Endodermal cell (in vitro differentiated cells): ENCODE measurements at regions not wholly inside any gene's neighbourhood (a gene's known extent, or its start where the extent isn't known, plus 50 kb on each side); places are given as distances from the start of the nearest gene placed in this dataset.

Experiments used
- DNase-seq: peaks from one replicate; pipeline ENCODE4 v3.0.0-alpha.2; 2017
- H3K27ac ChIP-seq: 2 replicates; pipeline ENCODE4 v1.5.1; 2013; ENCODE audit warnings: mild to moderate bottlenecking, low read depth, low read length, moderate library complexity
- H3K27me3 ChIP-seq: 2 replicates; pipeline ENCODE4 v1.6.1; 2013; ENCODE audit warnings: mild to moderate bottlenecking, low read length, moderate library complexity; ENCODE audit not compliant: insufficient read depth, control insufficient read depth, poor library complexity, severe bottlenecking
- H3K36me3 ChIP-seq: 2 replicates; pipeline ENCODE4 v1.7.0; 2013; ENCODE audit warnings: mild to moderate bottlenecking, low read length, moderate library complexity; ENCODE audit not compliant: control insufficient read depth, insufficient read depth
- H3K4me1 ChIP-seq: one replicate; pipeline ENCODE4 v1.7.0; 2013; ENCODE audit warnings: low read length; ENCODE audit not compliant: control insufficient read depth, insufficient read depth
- H3K4me3 ChIP-seq: 2 replicates; pipeline ENCODE4 v1.5.1; 2013; ENCODE audit warnings: mild to moderate bottlenecking, low read length, moderate library complexity
- H3K9ac ChIP-seq: 2 replicates; pipeline ENCODE4 v1.6.1; 2013; ENCODE audit warnings: mild to moderate bottlenecking, low read length, moderate library complexity; ENCODE audit not compliant: poor library complexity, severe bottlenecking; ENCODE audit errors: extremely low read depth
- H3K9me3 ChIP-seq: 2 replicates; pipeline ENCODE4 v1.6.1; 2013; ENCODE audit warnings: mild to moderate bottlenecking, low read length, moderate library complexity; ENCODE audit not compliant: control insufficient read depth
- H3K27ac Mint-ChIP-seq: 2 replicates; pipeline ENCODE4 v1.8.0; 2020; ENCODE audit warnings: mixed read lengths
- H3K27me3 Mint-ChIP-seq: 2 replicates; pipeline ENCODE4 v1.8.0; 2021; ENCODE audit warnings: mild to moderate bottlenecking, mixed read lengths; ENCODE audit not compliant: insufficient read depth
- H3K36me3 Mint-ChIP-seq: 2 replicates; pipeline ENCODE4 v1.8.0; 2020; ENCODE audit warnings: low read depth, mixed read lengths
- H3K4me1 Mint-ChIP-seq: 2 replicates; pipeline ENCODE4 v1.8.0; 2020; ENCODE audit warnings: mixed read lengths
- H3K4me3 Mint-ChIP-seq: 2 replicates; pipeline ENCODE4 v1.8.0; 2020; ENCODE audit warnings: mild to moderate bottlenecking, moderate library complexity, mixed read lengths
- H3K9me3 Mint-ChIP-seq: 2 replicates; pipeline ENCODE4 v1.8.0; 2020; ENCODE audit warnings: mild to moderate bottlenecking, mixed read lengths
- CTCF ChIP-seq: fragments of 200-600 bp; sonication (generic); conservative IDR thresholded peaks from 2 replicates; pipeline ENCODE4 v1.5.0; 2021; ENCODE audit warnings: antibody characterized with exemption, mild to moderate bottlenecking
- WGBS, 2 experiments: methylation state at CpG; one replicate each; pipeline versions ENCODE4 v1.1.5 to v1.1.7; 2013; ENCODE audit warnings: missing lambda C conversion rate in 2 of 2, mixed read lengths in 1 of 2; ENCODE audit not compliant: insufficient coverage in 1 of 2, insufficient read length in 1 of 2; 5-methylcytosine and 5-hydroxymethylcytosine counted together

- H3K4me1 Mint-ChIP-seq, result peaks cover 25% of the 10 kb centered on the region
- Histone ChIP-seq H3K4me3 (no peak overlapping the region), H3K27ac (peak overlapping the region; percentile 55), H3K4me1 (peaks cover 12% of the 10 kb centered on the region), H3K27me3 (no peaks in the 10 kb centered on the region), H3K9ac (no peak overlapping the region), H3K36me3 (no peaks in the 10 kb centered on the region), H3K9me3 (peaks cover 3% of the 10 kb centered on the region)
- peaks cover 19% of the 10 kb centered on the region for H3K27me3 Mint-ChIP-seq
- H3K36me3 Mint-ChIP-seq, result no peaks in the 10 kb centered on the region
- no peak for DNase-seq
- H3K4me3 Mint-ChIP-seq, result no peak overlapping the region
- no peaks in the 10 kb centered on the region for H3K9me3 Mint-ChIP-seq
- no peak for TF ChIP-seq CTCF
- 60 to 84% methylated on average over 3 to 4 of the region's 4 CpGs for WGBS, 2 experiments
- no peak overlapping the region for H3K27ac Mint-ChIP-seq
Measured at GRCh38 chr5:17364987-17365810, 132.8 kb upstream of the TAF11L2 start.

GRCh38 chr5:17365811-17366138 is 132.3 kb upstream of the TAF11L2 start:
- Histone ChIP-seq H3K36me3 (no peaks in the 10 kb centered on the region), H3K9ac (no peak overlapping the region), H3K27ac (peak overlapping the region; percentile 55), H3K4me3 (no peak overlapping the region), H3K9me3 (peaks cover 3% of the 10 kb centered on the region), H3K4me1 (peaks cover 12% of the 10 kb centered on the region), H3K27me3 (no peaks in the 10 kb centered on the region)
- Mint-ChIP-seq H3K9me3 (no peaks in the 10 kb centered on the region), H3K27ac (no peak overlapping the region), H3K4me3 (no peak overlapping the region), H3K27me3 (peaks cover 18% of the 10 kb centered on the region), H3K4me1 (peaks cover 25% of the 10 kb centered on the region), H3K36me3 (no peaks in the 10 kb centered on the region)
- no peak for TF ChIP-seq CTCF
- 67 to 72% methylated on average over 6 to 7 of the region's 7 CpGs for WGBS, 2 experiments
- DNase-seq, result no peak

GRCh38 chr5:17367256-17367840 is 130.7 kb upstream of the TAF11L2 start:
- no peaks in the 10 kb centered on the region for H3K9me3 Mint-ChIP-seq

More at GRCh38 chr5:17367256-17367840, 130.7 kb upstream of the TAF11L2 start:
- H3K27ac ChIP-seq, result no peak overlapping the region
- H3K4me3 ChIP-seq, result no peak overlapping the region
- TF ChIP-seq CTCF, result no peak
- H3K9me3 ChIP-seq, result no peaks in the 10 kb centered on the region
- no peaks in the 10 kb centered on the region for H3K36me3 ChIP-seq
- H3K4me1 ChIP-seq, result peaks cover 12% of the 10 kb centered on the region
- H3K4me3 Mint-ChIP-seq, result no peak overlapping the region
- no peak for DNase-seq
- 79 to 100% methylated on average over 1 to 3 of the region's 3 CpGs for WGBS, 2 experiments
- no peak overlapping the region for H3K27ac Mint-ChIP-seq
- no peak overlapping the region for H3K9ac ChIP-seq
- H3K27me3 Mint-ChIP-seq, result peaks cover 13% of the 10 kb centered on the region
- H3K4me1 Mint-ChIP-seq, result peaks cover 20% of the 10 kb centered on the region
- no peaks in the 10 kb centered on the region for H3K27me3 ChIP-seq
- H3K36me3 Mint-ChIP-seq, result no peaks in the 10 kb centered on the region
